ENCODE measurements at regions not wholly inside any gene's neighbourhood (a gene's known extent, or its start where the extent isn't known, plus 50 kb on each side); places are given as distances from the start of the nearest gene placed in this dataset.

DNA sequence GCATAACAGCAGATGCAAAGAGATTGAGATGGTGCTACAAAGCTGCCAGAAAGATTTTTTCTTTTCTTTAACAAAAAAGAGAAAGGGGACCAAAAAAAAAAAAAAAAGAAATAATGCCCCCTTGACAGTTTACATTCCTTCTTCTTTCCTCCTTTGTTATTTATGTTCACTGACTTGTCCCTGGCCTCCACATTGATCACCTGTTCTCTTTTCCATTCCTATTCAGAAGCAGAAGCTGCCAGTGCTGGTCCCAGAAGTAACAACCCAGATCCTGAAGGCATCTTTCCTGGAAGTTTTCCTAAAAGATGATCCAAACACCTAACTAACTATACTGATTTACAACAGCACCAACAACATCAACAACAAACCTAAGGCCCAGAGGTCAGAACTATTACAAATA, 728.1 kb downstream of the KCNJ2 start:
- FAIRE-seq, result no peak
- ChIA-PET CTCF (no interaction called here), POLR2A (no interaction called here)
- Histone ChIP-seq H3K27ac (no peak overlapping the region), H3K4me3 (no peak overlapping the region), H3K4me2 (no peak overlapping the region), H3K9me3 (peaks cover 11% of the 10 kb centered on the region; the same call in 1 of the 3 replicates), H3K4me1 (no peaks in the 10 kb centered on the region)
- no peak for TF ChIP-seq EP300 (IDR thresholded peaks at IDR 0.05)
- TF ChIP-seq RCOR1 (IDR thresholded peaks at IDR 0.05; ENCODE audit: low read depth, low read length), result no peak
- no peak for TF ChIP-seq FOSB (CRISPR knock-in tag; IDR thresholded peaks at IDR 0.05)
- TF ChIP-seq KDM5A (IDR thresholded peaks at IDR 0.05), result no peak
- no peak for TF ChIP-seq NPAS2 (CRISPR knock-in tag; IDR thresholded peaks at IDR 0.05; ENCODE audit: borderline replicate concordance)
- no peak for TF ChIP-seq GATA3 (IDR thresholded peaks at IDR 0.05; ENCODE audit: borderline replicate concordance)
- TF ChIP-seq EHMT2 (IDR thresholded peaks at IDR 0.05; ENCODE audit: low read depth), result no peak
- TF ChIP-seq ZFP36 (IDR thresholded peaks at IDR 0.05; ENCODE audit: borderline replicate concordance, partially characterized antibody), result no peak
- TF ChIP-seq HOXA7 (CRISPR knock-in tag; IDR thresholded peaks at IDR 0.05), result no peak
- no peak for TF ChIP-seq NR3C1 (IDR thresholded peaks at IDR 0.05)
- TF ChIP-seq, protein P1, sequence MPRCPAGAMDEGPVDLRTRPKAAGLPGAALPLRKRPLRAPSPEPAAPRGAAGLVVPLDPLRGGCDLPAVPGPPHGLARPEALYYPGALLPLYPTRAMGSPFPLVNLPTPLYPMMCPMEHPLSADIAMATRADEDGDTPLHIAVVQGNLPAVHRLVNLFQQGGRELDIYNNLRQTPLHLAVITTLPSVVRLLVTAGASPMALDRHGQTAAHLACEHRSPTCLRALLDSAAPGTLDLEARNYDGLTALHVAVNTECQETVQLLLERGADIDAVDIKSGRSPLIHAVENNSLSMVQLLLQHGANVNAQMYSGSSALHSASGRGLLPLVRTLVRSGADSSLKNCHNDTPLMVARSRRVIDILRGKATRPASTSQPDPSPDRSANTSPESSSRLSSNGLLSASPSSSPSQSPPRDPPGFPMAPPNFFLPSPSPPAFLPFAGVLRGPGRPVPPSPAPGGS (IDR thresholded peaks at IDR 0.05), result no peak
- TF ChIP-seq, protein P2, sequence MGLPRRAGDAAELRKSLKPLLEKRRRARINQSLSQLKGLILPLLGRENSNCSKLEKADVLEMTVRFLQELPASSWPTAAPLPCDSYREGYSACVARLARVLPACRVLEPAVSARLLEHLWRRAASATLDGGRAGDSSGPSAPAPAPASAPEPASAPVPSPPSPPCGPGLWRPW (IDR thresholded peaks at IDR 0.05), result no peak
- TF ChIP-seq, protein P3, sequence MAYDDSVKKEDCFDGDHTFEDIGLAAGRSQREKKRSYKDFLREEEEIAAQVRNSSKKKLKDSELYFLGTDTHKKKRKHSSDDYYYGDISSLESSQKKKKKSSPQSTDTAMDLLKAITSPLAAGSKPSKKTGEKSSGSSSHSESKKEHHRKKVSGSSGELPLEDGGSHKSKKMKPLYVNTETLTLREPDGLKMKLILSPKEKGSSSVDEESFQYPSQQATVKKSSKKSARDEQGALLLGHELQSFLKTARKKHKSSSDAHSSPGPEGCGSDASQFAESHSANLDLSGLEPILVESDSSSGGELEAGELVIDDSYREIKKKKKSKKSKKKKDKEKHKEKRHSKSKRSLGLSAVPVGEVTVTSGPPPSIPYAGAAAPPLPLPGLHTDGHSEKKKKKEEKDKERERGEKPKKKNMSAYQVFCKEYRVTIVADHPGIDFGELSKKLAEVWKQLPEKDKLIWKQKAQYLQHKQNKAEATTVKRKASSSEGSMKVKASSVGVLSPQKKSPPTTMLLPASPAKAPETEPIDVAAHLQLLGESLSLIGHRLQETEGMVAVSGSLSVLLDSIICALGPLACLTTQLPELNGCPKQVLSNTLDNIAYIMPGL (CRISPR knock-in tag; IDR thresholded peaks at IDR 0.05; ENCODE audit: borderline replicate concordance), result no peak
- no peak for TF ChIP-seq ZC3H11A (IDR thresholded peaks at IDR 0.05)
- no peak for TF ChIP-seq RARB (CRISPR knock-in tag; IDR thresholded peaks at IDR 0.05)
- no peak for TF ChIP-seq HDAC2 (IDR thresholded peaks at IDR 0.05)
- TF ChIP-seq TFCP2L1 (CRISPR knock-in tag; IDR thresholded peaks at IDR 0.05), result no peak
- TF ChIP-seq CEBPB (IDR thresholded peaks at IDR 0.05), result no peak
- no peak for TF ChIP-seq CHD2 (IDR thresholded peaks at IDR 0.05; ENCODE audit: low read length, partially characterized antibody)
- no peak for DNase-seq (ENCODE audit: low read depth in 1 of 2, low spot score in 1 of 2)
- ATAC-seq, result no peak

DNA sequence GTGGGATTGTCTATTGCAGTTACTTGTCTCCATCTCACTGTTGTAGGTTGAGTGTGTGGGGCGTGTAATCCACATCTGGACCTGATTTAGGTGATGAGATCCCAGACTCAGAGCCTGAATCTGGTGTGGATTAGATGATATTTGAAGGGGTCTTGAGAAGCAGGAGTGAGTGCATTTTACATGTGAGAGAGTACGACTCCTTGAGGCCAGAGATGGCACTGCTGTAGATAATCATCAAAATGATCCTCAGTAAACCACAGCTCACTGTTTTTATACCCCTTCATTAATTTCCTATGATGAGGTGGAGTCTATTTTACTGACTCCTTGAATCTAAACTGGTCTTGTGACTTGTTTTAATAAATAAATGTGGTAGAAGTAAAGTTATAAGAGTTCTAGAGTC, 732.5 kb downstream of the KCNJ2 start:
- CTCF ChIA-PET, result no interaction called here

DNA sequence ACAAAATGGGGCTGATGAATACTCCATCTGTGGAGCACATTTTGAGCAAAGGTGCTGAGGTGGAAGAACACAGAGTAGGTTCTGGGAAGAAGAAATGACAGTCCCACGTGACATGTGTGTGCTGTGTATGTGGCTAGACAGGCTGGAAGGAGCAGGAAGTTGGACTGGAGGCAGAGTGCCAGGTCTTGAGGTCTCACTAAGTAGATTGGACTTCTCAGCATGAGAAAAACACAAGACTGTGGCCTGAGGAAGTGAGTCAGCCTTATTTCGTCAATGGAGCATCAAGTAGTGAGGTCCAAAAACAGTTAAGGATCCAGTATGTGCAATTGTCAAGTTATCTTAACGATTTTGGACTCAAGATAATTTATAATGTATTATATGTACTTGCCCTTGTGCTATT, 736.5 kb downstream of the KCNJ2 start:
- Histone ChIP-seq H3K9me3 (no peaks in the 10 kb centered on the region), H3K27ac (no peak overlapping the region), H3K4me2 (no peak overlapping the region), H3K4me1 (no peaks in the 10 kb centered on the region), H3K4me3 (no peak overlapping the region)
- DNase-seq (ENCODE audit: low read depth in 1 of 2, low spot score in 1 of 2), result peak in 1 of 2 experiments; percentile 20
- POLR2A ChIA-PET, result no interaction called here
- CTCF ChIA-PET, result interaction anchor here (0.7 to 0.9 kb wide), 2 partner anchors 13 to 128 kb away, joined by 3 read pairs; no protein-coding TSS in a partner anchor
- no peak for FAIRE-seq
- 11% methylated on average over 3 of the region's 3 CpGs for WGBS (ENCODE audit: missing lambda C conversion rate)
- no peak for ATAC-seq
- TF ChIP-seq, protein P4, sequence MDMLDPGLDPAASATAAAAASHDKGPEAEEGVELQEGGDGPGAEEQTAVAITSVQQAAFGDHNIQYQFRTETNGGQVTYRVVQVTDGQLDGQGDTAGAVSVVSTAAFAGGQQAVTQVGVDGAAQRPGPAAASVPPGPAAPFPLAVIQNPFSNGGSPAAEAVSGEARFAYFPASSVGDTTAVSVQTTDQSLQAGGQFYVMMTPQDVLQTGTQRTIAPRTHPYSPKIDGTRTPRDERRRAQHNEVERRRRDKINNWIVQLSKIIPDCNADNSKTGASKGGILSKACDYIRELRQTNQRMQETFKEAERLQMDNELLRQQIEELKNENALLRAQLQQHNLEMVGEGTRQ (IDR thresholded peaks at IDR 0.05), result peak; percentile 25; the same call in 1 of the 2 replicates
- TF ChIP-seq, protein P5, sequence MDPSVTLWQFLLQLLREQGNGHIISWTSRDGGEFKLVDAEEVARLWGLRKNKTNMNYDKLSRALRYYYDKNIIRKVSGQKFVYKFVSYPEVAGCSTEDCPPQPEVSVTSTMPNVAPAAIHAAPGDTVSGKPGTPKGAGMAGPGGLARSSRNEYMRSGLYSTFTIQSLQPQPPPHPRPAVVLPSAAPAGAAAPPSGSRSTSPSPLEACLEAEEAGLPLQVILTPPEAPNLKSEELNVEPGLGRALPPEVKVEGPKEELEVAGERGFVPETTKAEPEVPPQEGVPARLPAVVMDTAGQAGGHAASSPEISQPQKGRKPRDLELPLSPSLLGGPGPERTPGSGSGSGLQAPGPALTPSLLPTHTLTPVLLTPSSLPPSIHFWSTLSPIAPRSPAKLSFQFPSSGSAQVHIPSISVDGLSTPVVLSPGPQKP (IDR thresholded peaks at IDR 0.05; ENCODE audit: low read depth, low read length), result no peak
- TF ChIP-seq PHF8 (IDR thresholded peaks at IDR 0.05; ENCODE audit: borderline replicate concordance, low read depth) (no peak), NFE2L2 (conservative IDR thresholded peaks at IDR 0.05; ENCODE audit: low read length) (no peak), GATA3 (IDR thresholded peaks at IDR 0.05; ENCODE audit: borderline replicate concordance) (no peak), TP53 (CRISPR knock-in tag; IDR thresholded peaks at IDR 0.05) (no peak)

More for the DNA sequence above, 732.5 kb downstream of the KCNJ2 start:
- Histone ChIP-seq H3K9me3 (no peaks in the 10 kb centered on the region), H3K4me1 (no peaks in the 10 kb centered on the region), H3K27ac (no peak overlapping the region), H3K4me3 (no peak overlapping the region), H3K4me2 (no peak overlapping the region)
- 4% methylated on average over 2 of the region's 2 CpGs for WGBS (ENCODE audit: missing lambda C conversion rate)
- TF ChIP-seq CHD4 (IDR thresholded peaks at IDR 0.05; ENCODE audit: borderline replicate concordance) (no peak), NPAS2 (CRISPR knock-in tag; IDR thresholded peaks at IDR 0.05; ENCODE audit: borderline replicate concordance) (no peak), CBX2 (IDR thresholded peaks at IDR 0.05; ENCODE audit: borderline replicate concordance, low read depth) (no peak), HOXA7 (CRISPR knock-in tag; IDR thresholded peaks at IDR 0.05) (no peak), MAFK (IDR thresholded peaks at IDR 0.05; ENCODE audit: partially characterized antibody) (no peak)
- TF ChIP-seq, protein P6, sequence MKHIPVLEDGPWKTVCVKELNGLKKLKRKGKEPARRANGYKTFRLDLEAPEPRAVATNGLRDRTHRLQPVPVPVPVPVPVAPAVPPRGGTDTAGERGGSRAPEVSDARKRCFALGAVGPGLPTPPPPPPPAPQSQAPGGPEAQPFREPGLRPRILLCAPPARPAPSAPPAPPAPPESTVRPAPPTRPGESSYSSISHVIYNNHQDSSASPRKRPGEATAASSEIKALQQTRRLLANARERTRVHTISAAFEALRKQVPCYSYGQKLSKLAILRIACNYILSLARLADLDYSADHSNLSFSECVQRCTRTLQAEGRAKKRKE (CRISPR knock-in tag; IDR thresholded peaks at IDR 0.05; ENCODE audit: low read depth), result no peak
- ATAC-seq (no peak), FAIRE-seq (no peak), DNase-seq (ENCODE audit: low read depth in 1 of 2, low spot score in 1 of 2) (no peak)
- POLR2A ChIA-PET, result no interaction called here
